SK-N-SH (cell line): ENCODE measurements at regions not wholly inside any gene's neighbourhood (a gene's known extent, or its start where the extent isn't known, plus 50 kb on each side); places are given as distances from the start of the nearest gene placed in this dataset.

Experiments used
- CHD2 ChIP-seq: fragments of 150-350 bp; IDR thresholded peaks from 2 replicates; pipeline ENCODE4 v1.6.1; 2018; ENCODE audit warnings: low read length; ENCODE audit not compliant: partially characterized antibody
- EP300 ChIP-seq, 2 experiments: IDR thresholded peaks; 2 replicates each; pipeline versions ENCODE4 v1.4.0 to v1.6.1; 2012; ENCODE audit warnings: borderline replicate concordance in 1 of 2, low read depth in 1 of 2, low read length in 1 of 2
- EZH2phosphoT487 ChIP-seq: fragments of 200-600 bp; sonication (generic); IDR thresholded peaks from 2 replicates; pipeline ENCODE4 v1.6.1; 2017; ENCODE audit warnings: low read depth, mixed run types, mild to moderate bottlenecking, antibody characterized with exemption, moderate library complexity, borderline replicate concordance
- FOXM1 ChIP-seq: IDR thresholded peaks from 2 replicates; pipeline ENCODE4 v1.4.0; 2012; ENCODE audit warnings: low read depth, mild to moderate bottlenecking
- MEF2A ChIP-seq: IDR thresholded peaks from 2 replicates; pipeline ENCODE4 v1.4.0; 2012; ENCODE audit warnings: low read depth, borderline replicate concordance
- NRF1 ChIP-seq: IDR thresholded peaks from 2 replicates; pipeline ENCODE4 v1.6.1; 2012; ENCODE audit warnings: low read depth, mild to moderate bottlenecking, low read length
- RAD21 ChIP-seq: IDR thresholded peaks from 2 replicates; pipeline ENCODE4 v1.6.1; 2012; ENCODE audit warnings: mild to moderate bottlenecking, low read length
- RXRA ChIP-seq: IDR thresholded peaks from 2 replicates; pipeline ENCODE4 v1.4.0; 2012; ENCODE audit warnings: low read depth, mild to moderate bottlenecking, borderline replicate concordance
- SIN3A ChIP-seq: IDR thresholded peaks from 2 replicates; pipeline ENCODE4 v1.6.1; 2012; ENCODE audit warnings: low read depth, mild to moderate bottlenecking, low read length, moderate library complexity, borderline replicate concordance
- TAF1 ChIP-seq: IDR thresholded peaks from 2 replicates; pipeline ENCODE4 v1.6.1; 2012; ENCODE audit warnings: low read depth, mild to moderate bottlenecking, low read length, moderate library complexity, borderline replicate concordance
- YY1 ChIP-seq: IDR thresholded peaks from 2 replicates; pipeline ENCODE4 v1.4.0; 2012; ENCODE audit warnings: low read depth, mild to moderate bottlenecking
- TF ChIP-seq, protein P1 (sequence below): fragments of 200-600 bp; sonication (generic); IDR thresholded peaks from 2 replicates; pipeline ENCODE4 v1.6.1; 2017; ENCODE audit warnings: antibody characterized with exemption, mild to moderate bottlenecking, moderate library complexity
- TF ChIP-seq, protein P2 (sequence below): IDR thresholded peaks from 2 replicates; pipeline ENCODE4 v1.4.0; 2012; ENCODE audit warnings: low read depth

DNA sequence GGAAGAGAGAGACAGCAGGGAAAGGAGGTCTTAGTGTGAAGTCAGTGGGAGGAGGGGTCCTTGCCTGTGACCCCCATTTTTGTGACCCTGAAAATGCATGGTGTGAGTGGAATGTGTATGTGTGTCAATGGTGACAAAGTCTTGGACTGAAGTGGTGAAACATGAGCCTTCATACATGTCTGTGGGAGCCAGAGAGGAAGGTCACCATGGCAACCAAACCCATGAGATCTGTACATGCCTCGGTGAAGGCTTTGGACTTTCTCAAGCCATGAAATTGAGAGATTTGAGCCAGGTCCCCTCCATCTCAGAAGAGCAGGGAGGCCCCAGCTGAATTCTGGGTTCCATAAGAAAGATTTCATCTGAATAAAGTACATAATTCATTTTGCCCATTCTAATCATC, 108.7 kb downstream of the TTC8 start:
- TF ChIP-seq SIN3A: no peak
- no peak for TF ChIP-seq FOXM1
- TF ChIP-seq, protein P1, sequence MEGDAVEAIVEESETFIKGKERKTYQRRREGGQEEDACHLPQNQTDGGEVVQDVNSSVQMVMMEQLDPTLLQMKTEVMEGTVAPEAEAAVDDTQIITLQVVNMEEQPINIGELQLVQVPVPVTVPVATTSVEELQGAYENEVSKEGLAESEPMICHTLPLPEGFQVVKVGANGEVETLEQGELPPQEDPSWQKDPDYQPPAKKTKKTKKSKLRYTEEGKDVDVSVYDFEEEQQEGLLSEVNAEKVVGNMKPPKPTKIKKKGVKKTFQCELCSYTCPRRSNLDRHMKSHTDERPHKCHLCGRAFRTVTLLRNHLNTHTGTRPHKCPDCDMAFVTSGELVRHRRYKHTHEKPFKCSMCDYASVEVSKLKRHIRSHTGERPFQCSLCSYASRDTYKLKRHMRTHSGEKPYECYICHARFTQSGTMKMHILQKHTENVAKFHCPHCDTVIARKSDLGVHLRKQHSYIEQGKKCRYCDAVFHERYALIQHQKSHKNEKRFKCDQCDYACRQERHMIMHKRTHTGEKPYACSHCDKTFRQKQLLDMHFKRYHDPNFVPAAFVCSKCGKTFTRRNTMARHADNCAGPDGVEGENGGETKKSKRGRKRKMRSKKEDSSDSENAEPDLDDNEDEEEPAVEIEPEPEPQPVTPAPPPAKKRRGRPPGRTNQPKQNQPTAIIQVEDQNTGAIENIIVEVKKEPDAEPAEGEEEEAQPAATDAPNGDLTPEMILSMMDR: no peak
- TF ChIP-seq CHD2: no peak
- TF ChIP-seq, protein P2, sequence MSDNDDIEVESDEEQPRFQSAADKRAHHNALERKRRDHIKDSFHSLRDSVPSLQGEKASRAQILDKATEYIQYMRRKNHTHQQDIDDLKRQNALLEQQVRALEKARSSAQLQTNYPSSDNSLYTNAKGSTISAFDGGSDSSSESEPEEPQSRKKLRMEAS: no peak
- TF ChIP-seq TAF1: no peak
- TF ChIP-seq NRF1: no peak
- TF ChIP-seq EP300 (IDR thresholded peaks at IDR 0.05; ENCODE audit: borderline replicate concordance in 1 of 2, low read depth in 1 of 2, low read length in 1 of 2): no peak
- no peak for TF ChIP-seq EZH2phosphoT487
- no peak for TF ChIP-seq MEF2A
- TF ChIP-seq RAD21: no peak
- no peak for TF ChIP-seq RXRA
- TF ChIP-seq YY1: no peak
